COLO668 (cell line): ENCODE measurements at regions not wholly inside any gene's neighbourhood (a gene's known extent, or its start where the extent isn't known, plus 50 kb on each side); places are given as distances from the start of the nearest gene placed in this dataset.
"Not testable (repeated sequence)": the region's sequence is repeated elsewhere in the genome, so short reads cannot be mapped to it uniquely, and the experiment has no call there.

Experiments
- DNase-seq: peaks from one replicate; lab custom pipeline; 2025; ENCODE audit not compliant: unreplicated experiment; lab: John Stamatoyannopoulos, UW

DNA sequence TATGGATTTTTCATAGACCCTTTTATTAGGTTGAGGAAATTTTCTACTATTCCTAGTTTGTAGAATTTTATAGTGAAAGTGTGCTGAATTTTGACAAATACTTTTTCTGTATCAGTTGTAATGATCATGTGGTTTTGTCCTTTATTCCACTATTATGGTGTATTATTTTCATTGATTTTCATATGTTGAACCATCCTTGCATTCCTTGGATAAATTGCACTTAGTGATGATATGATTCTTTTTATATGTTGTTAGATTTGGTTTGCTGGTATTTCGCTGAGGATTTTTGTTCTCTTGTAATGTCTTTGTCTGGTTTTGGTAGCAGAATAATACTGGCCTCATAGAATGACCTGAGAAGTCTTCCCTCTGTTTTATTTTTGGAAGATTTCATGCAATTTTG, 140.6 kb upstream of the CDK6 start:
- DNase-seq, result no peak

DNA sequence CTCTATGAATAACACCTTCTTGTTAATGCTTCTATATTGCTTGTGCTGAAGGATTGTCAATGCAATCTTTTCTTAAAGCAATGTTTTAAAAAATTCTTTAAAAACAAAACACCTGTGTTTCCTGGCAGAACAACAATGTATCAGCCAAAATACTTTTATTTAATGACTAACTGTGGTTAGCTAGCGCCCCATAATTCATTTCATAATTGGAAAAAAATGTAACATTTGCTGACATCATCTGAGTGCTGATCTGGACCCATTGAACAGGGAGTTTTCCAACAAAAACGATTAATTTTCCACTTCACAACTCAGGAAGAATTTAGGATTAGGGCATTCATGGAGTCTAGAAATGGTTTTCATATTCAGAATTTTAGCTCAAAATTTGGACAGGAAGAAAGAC, 137.6 kb upstream of the CDK6 start:
- no peak for DNase-seq

DNA sequence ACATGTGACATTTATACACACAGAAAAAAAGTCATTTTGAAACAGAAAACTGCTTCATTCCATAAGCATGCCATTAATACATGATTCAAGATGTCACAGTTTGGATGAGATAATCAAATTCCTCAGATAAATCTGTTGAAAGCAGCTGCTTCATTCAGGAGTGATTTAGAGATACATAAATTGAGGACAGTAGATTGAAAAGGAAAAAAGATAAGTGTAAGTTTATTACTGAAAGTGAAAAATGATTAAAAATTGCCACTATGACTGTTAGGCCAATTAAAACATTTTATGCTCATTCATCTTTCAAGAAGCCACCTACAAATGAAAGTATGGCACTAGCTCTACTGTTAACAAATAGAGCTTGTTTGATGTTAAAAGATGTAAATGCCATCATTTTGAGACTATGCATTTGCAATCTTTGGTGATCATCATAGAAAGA, 136.9 kb upstream of the CDK6 start:
- DNase-seq, result no peak

DNA sequence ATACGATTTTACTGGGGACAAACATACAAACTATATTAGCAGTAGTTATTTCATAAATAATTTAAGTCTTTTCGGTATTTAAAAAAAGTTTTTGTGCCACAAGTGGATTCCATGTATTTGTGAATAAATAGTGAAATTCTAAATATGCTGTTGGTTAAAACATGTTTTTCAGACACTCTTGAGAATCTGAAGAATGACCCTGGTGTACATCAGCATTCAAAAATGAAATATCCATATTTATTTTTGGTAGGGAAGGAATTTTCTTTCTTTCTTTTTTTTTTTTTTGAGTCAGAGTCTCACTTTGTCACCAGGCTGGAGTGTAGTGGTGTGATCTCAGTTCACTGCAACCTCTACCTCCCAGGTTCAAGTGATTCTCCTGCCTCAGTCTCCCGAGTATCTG, 136.1 kb upstream of the CDK6 start:
- no peak for DNase-seq

DNA sequence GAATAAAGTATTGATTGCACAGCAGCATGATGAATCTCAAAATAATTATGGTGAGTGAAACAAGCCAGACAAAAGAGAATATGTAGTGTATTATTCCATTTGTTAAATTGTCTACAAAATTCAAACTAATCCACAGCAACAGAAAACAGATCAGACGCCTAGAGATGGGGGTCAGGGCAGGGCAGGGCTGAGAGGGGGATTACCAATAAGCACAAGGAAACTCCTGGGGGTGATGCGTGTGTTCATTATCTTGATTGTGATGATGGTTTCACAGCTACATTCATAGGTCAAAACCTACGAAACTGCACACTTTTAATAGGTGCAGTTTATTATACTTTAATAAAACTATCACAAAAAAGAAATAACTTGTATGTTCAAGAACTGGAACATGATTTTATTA, 132.7 kb upstream of the CDK6 start:
- no peak for DNase-seq

DNA sequence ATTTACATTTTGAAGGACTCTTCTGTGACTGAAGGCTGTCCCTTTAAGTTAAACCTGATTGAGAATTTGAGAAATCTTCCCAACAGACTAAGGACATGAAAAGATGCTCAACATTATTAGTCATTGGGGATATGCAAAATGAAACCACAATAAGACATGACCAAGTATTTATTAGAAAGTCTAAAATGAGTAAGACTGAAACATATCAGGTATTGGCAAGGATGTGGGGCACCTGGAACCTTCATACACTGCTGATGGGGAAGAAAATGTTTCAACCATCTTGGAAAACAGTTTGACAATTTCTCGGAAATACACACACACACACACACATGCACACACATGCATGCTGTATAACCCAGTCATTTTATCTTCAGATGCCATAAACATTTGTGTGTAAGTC, 132.1 kb upstream of the CDK6 start:
- DNase-seq, result no peak

DNA sequence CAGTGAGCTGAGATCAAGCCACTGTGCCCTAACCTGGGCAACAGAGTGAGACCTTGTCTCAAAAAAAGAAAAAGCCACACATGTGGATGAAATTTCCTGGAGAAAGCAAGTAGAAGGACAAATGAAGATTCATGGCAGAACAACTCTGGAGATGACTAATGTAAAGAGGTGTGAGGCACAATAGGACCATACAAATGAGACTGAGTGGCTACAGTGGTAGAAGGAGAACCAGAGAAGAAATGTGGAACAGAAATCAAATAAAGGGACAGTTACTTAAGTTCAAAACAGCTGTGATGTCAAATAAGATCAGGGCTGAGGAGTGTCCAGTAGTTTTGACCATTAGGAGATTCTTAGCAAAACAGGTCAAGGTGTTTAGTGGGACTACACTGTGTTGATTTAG, 130.9 kb upstream of the CDK6 start:
- no peak for DNase-seq

DNA sequence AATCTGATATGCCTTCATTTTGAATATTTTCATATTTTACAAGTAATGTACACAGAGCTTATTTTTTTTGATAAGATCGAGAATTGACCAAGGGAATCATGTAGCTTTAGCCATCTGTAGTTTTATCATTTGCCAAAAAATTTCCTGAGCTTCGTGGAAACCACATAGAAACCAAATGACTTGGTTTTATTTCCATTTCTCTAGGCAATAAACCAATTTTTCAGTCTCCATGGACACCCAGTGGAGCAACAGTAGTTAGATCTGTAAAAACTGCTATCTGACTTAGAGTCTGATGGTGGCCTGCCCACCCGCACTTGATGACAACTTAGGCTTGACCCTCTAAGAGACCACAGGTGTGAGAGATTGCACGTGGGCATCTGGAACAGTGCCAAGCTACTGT, 127.8 kb upstream of the CDK6 start:
- no peak for DNase-seq

DNA sequence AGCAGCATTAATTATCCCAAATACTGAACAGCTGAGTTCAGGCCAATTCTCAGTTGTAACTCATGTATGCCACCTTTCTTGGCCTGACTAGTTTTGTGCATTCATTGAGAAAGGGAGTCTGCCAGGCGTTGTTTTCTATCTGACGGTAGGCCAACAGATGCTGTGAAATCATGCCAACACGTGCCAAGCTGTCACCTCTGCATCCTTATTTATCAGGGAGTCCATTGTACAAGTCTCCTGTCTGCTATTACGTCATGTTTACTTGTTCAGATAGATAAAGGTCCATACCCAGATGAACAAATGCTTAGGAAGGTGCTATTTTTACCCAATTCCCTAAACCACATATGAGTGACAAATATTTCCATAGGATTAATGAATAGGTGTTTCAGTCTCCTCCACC, 127.2 kb upstream of the CDK6 start:
- no peak for DNase-seq

DNA sequence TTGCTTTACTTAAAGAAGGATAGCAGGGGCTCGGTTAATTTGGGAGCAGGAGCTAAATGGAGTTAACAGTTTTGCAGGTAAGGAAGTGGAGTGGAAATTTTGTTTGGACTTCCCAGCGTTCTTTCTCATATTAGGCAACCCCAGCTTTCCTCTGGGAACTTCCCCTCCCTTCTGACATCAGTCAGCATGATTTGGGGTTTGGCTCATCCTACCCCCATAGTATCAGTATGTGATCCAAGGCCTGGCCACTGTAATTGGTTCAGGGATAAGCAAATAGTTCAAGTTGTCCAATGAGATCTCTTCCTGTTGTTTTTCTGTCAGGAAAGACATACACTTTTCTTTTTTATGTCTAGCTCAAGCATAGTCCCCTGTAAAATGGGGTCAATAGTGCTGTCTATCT, 125.6 kb upstream of the CDK6 start:
- DNase-seq, result no peak

DNA sequence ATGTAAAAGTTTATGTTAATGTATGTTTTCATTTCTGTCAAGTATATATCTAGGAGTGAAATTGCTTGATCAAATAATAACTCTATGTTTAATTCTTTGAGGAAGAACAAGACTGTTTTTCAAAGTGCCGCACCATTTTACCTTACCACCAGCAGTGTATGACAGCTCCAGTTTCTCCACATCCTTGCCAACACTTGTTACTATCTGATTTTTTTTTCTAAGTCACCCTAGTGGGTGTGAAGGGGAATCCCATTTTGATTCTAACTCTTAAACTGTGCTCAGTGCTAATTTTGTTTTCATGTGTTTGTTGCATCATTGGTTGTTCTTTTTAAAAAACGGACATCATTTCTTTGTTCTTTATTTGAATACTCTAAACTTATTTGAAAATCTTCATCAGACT, 120.2 kb upstream of the CDK6 start:
- no peak for DNase-seq

DNA sequence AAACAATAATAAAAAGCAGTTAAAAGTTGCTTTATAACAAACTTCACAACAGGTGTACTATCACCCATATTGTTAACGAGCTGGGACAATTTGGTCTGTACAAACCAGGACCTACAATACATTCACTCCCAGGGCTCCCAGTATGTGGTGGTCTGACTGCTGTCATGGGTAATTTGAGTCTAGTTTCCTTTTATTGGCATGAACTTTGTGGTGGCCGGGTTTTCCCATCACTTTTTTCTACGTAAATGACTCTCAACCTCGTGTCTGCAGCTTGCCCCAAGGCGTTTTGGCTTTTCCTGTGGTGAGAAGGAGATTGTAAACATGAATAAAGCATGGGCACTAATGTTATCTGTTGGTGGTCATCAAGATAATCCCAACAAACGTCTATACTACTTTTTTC, 118.7 kb upstream of the CDK6 start:
- no peak for DNase-seq

DNA sequence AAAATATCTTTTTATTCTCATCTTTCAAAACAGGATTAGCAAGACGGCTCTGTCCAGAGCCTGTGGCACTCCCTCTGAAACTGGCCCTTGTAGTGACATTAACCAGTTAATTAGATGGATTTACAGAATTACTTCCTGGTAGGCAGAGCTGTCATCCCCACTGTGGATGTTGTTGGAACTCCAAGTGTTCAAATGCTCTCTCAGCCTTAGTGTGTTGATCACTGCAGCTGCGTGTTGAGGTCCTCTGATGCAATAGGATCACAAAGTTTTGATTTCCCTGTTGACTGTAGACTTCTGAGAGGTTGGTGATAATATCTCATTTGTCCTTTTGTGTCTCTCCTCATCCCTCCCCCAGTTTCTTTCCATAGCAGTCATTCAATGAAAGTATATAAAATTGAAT, 117.3 kb upstream of the CDK6 start:
- no peak for DNase-seq

DNA sequence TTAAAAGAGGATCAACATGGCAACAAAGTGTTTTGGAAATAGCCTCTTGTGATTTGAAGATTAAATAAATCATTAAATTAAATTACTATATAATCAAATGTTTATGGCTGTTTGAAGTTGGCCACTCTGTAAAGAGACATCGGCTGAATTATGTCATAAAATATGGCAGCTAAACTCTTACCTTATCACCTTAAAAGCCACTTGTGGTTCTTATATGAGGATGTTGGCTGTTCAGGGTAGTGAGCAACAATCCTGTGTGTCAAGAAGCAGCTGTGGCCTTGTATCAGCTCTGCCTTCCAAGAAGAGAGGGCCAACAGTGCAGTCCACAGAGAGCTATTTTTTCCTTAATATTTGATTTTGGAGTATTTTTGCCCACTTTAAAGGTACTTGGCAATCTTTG, 113.4 kb upstream of the CDK6 start:
- no peak for DNase-seq

DNA sequence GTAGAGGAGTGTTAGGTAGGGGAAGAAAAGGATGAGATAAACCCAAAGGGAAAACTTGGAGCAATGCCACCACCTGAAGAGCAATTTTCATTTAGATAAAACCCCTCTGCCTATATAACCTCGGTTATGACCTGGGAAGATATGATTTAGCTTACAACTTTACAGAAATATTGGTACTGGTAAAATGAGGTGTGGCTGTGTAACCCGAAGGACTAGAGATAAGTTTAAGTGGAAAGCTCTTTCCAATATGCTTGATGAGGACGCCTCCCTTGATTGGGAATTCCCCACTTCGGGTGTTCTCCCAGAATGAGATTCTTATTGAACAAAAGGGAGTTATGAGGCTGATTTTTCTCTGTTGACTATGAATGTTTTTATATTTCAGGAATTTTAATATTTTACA, 109.5 kb upstream of the CDK6 start:
- DNase-seq, result no peak

DNA sequence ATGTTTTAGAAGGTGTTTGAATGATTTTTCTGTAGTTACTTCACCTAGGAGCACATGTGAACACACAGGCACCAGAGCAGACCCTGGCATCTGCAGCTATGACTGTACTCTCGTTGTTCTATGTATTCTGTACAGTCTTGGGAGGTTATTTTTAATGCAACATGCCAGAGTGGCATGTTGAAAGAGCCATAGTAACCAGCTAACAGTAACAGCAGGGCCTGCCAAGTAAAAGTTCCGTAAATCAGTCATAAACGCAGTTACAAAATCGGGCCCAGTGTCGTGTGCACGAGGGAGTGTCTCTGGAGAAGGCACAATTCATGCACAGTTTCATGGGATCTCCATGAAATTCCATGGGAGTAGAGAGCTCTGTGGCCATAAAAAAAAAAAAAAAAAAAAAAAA, 108.3 kb upstream of the CDK6 start:
- DNase-seq, result no peak

DNA sequence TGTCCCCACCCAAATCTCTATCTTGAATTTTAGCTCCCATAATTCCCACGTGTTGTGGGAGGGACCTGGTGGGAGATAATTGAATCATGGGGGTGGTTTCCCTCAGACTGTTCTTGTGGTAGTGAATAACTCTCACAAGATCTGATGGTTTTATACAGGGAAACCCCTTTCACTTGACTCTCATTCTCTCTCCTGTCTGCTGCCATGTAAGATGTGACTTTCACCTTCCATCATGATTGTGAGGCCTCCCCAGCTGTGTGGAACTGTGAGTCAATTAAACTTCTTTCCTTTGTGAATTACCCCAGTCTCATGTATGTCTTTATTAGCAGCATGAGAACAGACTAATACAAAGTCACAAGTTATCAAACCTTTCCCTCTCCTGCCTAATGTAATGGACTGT, 106.3 kb upstream of the CDK6 start:
- not testable (repeated sequence) for DNase-seq

DNA sequence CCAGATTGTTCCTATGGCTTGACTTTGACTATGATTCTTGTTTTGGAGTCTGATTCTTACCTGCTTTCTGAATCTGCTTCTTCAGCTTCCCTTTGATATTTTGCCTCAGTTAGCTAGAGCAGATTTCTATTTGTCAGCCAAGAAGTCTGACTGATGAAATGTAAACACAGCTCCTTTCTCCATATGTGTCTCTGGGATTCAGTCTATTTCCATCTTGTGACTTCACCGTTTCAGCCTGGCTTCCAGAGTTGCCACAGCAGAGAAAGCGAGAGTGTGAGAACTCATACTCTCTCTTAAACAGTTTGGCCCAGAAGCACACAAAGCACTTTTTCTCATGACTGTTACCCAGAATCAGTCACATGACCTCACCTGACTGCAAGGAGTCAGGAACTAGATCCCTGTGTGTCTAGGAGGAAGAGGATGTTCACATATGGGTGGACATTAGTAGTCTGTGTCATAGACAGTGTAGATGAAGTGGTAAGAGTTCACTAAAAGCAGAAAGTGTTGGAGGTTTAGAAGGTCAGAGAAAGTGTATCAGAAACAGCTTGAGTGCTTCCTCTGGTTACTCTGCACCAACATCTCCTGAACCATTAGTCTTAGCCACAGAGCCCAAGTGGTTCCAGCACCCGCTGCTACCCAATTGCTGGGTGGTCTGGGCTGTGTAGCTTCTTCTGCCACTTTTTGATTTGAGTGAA, 103.4 kb upstream of the CDK6 start:
- DNase-seq, result no peak

DNA sequence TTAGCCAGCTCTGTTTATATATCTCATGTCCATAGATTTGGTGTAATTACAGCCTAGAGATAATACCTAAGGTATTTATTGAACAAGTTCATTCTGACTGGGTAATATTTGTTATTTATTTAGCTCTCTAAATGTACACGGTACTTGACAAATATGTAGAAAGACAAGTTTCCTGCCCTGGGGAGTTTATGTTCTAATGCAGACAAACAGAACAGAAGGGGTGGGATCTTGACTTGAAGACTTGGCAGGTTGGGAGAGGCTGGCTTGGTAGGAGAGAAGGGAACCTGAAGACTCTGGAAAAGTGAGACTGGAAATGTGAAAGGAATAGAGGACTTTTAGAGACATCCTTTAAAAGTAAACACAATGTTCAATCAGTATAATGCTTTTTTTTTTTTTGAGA, 97.7 kb upstream of the CDK6 start:
- DNase-seq, result no peak

DNA sequence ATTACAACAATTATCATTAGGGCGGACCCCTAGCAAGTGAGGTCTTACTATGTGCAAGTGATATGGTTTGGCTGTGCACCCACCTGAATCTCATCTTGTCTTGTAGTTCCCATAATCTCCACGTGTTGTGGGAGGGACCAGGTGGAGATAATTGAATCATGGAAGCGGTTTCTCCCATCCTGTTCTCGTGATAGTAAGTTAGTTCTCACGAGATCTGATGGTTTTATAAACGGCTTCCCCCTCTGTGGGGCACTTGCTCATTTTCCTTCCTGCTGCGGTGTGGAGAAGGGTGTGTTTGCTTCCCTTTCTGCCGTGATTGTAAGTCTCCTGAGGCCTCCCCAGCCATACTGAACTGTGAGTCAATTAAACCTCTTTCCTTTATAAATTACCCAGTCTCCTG, 96.1 kb upstream of the CDK6 start:
- no peak for DNase-seq

DNA sequence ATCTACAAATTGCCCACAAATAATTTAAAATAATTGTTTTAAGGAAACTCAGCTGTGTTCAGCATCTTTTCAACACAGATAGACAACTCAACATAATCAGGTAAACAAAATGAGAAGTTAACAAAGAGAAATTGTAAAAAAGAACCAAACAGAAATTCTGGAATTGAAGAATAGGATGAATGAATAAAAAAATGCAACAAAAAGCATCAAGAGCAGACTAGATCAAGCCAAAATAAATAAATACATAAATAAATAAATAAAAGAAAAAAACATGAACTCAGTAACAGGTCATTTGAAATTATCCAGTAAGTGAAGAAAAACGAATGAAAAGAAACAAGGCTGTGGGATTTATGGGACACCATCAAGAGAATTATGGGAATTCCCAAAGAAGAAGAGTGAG, 94.0 kb upstream of the CDK6 start:
- DNase-seq, result no peak

DNA sequence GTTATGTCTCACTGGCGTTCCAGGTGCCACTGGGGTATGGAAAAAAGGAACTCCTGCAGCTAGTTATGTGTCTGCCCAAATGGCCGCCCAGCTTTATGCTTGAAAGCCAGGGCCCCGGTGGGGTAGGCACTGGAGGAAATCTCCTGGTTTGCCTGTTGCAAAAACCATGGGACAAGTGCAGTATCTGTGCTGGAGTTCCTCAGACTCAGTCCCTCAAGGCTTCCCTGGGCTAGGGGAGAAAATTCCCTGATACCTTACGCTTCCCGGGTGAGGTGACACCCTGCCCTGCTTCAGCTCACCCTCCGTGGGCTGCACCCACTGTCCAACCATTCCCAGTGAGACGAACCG, 90.3 kb upstream of the CDK6 start:
- DNase-seq, result no peak

DNA sequence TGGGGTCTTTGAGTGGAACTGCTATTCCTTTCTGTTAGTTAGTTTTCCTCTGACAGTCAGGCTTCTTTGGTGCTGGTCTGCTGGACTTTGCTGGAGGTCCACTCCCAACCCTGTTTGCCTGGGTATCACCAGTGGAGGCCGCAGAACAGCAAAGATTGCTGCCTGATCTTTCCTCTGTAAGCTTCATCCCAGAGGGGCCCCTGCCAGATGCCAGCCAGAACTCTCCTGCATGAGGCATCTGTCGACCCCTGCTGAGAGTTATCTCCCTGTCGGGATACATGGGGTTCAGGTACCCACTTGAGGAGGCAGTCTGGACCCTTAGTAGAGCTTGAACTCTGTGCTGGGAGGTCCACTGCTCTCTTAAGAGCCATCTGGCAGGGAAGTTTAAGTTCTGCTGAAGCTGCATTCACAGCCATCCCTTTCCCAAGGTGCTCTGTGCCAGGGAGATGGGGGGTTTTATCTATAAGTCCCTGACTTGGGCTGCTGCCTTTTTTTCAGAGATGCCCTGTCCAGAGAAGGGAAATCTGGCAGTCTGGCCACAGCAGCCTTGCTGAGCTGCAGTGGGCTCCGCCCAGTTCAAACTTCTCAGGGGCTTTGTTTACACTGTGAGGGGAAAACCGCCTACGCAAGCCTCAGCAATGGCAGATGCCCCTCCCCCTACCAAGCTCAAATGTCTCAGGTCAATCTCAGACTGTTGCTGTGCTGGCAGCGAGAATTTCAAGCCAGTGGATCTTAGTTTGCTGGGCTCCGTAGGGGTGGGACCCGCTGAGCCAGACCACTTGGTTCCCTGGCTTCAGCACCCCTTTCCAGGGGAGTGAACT, 89.7 kb upstream of the CDK6 start:
- no peak for DNase-seq
